Astrocyte (in vitro differentiated cells and primary cell): ENCODE measurements at regions not wholly inside any gene's neighbourhood (a gene's known extent, or its start where the extent isn't known, plus 50 kb on each side); places are given as distances from the start of the nearest gene placed in this dataset.

ENCODE experiments used
- DNase-seq: peaks from one replicate; pipeline ENCODE4 v3.0.0-alpha.2; 2010; ENCODE audit warnings: low read depth
- FAIRE-seq: peaks from 2 replicates; lab custom pipeline; 2011; peaks lifted over from hg19 to GRCh38; lab: Jason Lieb, UNC
- H2AFZ ChIP-seq: 2 replicates; pipeline ENCODE4 v1.6.0; 2012; ENCODE audit warnings: low read depth, low read length, inconsistent platforms
- H3K27ac ChIP-seq: 2 replicates; pipeline ENCODE4 v1.5.1; 2011; ENCODE audit warnings: low read depth, low read length, inconsistent platforms
- H3K27me3 ChIP-seq: 2 replicates; pipeline ENCODE4 v1.6.0; 2011; ENCODE audit warnings: low read length, inconsistent platforms; ENCODE audit not compliant: insufficient read depth
- H3K36me3 ChIP-seq: 2 replicates; pipeline ENCODE4 v1.5.1; 2011; ENCODE audit warnings: low read length, inconsistent platforms; ENCODE audit not compliant: insufficient read depth
- H3K4me1 ChIP-seq: 2 replicates; pipeline ENCODE4 v1.5.1; 2011; ENCODE audit warnings: low read length, inconsistent platforms; ENCODE audit not compliant: insufficient read depth
- H3K4me2 ChIP-seq: 2 replicates; pipeline ENCODE4 v1.6.0; 2012; ENCODE audit warnings: low read length, inconsistent platforms
- H3K4me3 ChIP-seq: 2 replicates; pipeline ENCODE4 v1.5.1; 2011; ENCODE audit warnings: low read depth, mild to moderate bottlenecking, low read length, inconsistent platforms; ENCODE audit not compliant: insufficient read depth
- H3K79me2 ChIP-seq: 2 replicates; pipeline ENCODE4 v1.6.0; 2012; ENCODE audit warnings: mild to moderate bottlenecking, low read length, inconsistent platforms; ENCODE audit not compliant: insufficient read depth
- H3K9ac ChIP-seq: 2 replicates; pipeline ENCODE4 v1.6.0; 2012; ENCODE audit warnings: mild to moderate bottlenecking, low read length, inconsistent platforms
- H3K9me3 ChIP-seq: 2 replicates; pipeline ENCODE4 v1.5.1; 2012; ENCODE audit warnings: low read depth, mild to moderate bottlenecking, low read length, inconsistent platforms; ENCODE audit not compliant: insufficient read depth
- H4K20me1 ChIP-seq: 2 replicates; pipeline ENCODE4 v1.6.0; 2012; ENCODE audit warnings: low read length, inconsistent platforms; ENCODE audit not compliant: insufficient read depth
- H3K27ac Mint-ChIP-seq: one replicate; pipeline ENCODE4 v1.8.0; 2021; ENCODE audit warnings: mild to moderate bottlenecking, mixed read lengths; ENCODE audit not compliant: unreplicated experiment
- H3K27me3 Mint-ChIP-seq: one replicate; pipeline ENCODE4 v1.8.0; 2021; ENCODE audit warnings: low read depth, mixed read lengths; ENCODE audit not compliant: unreplicated experiment
- H3K36me3 Mint-ChIP-seq: one replicate; pipeline ENCODE4 v1.8.0; 2021; ENCODE audit warnings: low read depth, mixed read lengths; ENCODE audit not compliant: unreplicated experiment
- H3K4me1 Mint-ChIP-seq: one replicate; pipeline ENCODE4 v1.8.0; 2021; ENCODE audit warnings: low read depth, mixed read lengths; ENCODE audit not compliant: unreplicated experiment
- H3K4me3 Mint-ChIP-seq: one replicate; pipeline ENCODE4 v1.8.0; 2021; ENCODE audit warnings: mild to moderate bottlenecking, moderate library complexity, mixed read lengths; ENCODE audit not compliant: unreplicated experiment
- H3K9me3 Mint-ChIP-seq: one replicate; pipeline ENCODE4 v1.8.0; 2021; ENCODE audit warnings: mild to moderate bottlenecking, mixed read lengths; ENCODE audit not compliant: unreplicated experiment
- EZH2 ChIP-seq: IDR thresholded peaks from 2 replicates; pipeline ENCODE4 v1.6.1; 2012; ENCODE audit warnings: mild to moderate bottlenecking, low read length, inconsistent platforms; ENCODE audit not compliant: insufficient read depth
- TF ChIP-seq, protein P1 (sequence below): IDR thresholded peaks from 2 replicates; pipeline ENCODE4 v1.5.1; 2011; ENCODE audit warnings: low read depth, mild to moderate bottlenecking, inconsistent platforms, low read length, moderate library complexity; ENCODE audit not compliant: insufficient read depth

DNA sequence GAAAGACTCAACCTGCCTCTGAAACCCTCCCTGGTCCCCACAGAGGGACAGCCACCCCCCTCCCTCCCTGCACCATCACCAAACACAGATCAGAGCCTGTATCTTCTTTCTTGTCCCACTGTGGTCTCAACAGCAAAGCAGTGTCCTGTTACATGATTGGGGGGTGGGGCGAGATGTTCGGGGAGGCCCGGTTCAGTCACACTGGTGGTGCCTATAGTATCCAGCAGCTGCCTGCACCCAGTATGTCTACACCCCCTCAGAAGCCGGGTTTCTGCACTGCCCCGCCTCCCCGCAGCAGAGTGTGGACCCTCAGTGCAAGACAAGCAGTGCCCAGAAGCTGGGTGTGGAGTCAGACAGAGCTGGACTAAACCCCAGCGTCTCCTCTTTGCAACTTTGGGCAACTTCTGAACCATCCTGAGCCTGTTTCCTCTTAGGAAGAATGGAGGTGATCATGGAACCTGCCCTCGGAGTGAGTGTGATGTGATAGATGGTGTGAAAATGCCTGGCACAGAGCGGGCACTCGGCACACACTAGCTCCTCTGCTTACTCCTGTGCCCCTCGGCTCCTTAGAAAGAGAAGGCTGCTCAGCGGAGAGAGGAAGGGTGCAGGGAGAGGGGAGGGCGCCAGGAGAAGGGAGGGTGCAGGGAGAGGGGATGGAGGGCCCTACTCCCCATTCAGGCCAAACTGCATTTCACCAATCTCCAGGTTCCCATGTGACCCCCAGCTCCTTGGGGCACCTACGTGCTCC lies 84.0 kb upstream of the TNRC6C start:
- Histone ChIP-seq H3K9ac (no peak overlapping the region), H3K4me1 (peaks cover 15% of the 10 kb centered on the region), H3K4me2 (peak overlapping the region; percentile 56), H3K27ac (no peak overlapping the region), H3K79me2 (no peaks in the 10 kb centered on the region), H3K36me3 (no peaks in the 10 kb centered on the region), H3K27me3 (peaks cover 39% of the 10 kb centered on the region), H3K9me3 (peaks cover 22% of the 10 kb centered on the region), H2AFZ (no peak overlapping the region), H4K20me1 (peaks cover 4% of the 10 kb centered on the region), H3K4me3 (no peak overlapping the region)
- TF ChIP-seq, protein P1, sequence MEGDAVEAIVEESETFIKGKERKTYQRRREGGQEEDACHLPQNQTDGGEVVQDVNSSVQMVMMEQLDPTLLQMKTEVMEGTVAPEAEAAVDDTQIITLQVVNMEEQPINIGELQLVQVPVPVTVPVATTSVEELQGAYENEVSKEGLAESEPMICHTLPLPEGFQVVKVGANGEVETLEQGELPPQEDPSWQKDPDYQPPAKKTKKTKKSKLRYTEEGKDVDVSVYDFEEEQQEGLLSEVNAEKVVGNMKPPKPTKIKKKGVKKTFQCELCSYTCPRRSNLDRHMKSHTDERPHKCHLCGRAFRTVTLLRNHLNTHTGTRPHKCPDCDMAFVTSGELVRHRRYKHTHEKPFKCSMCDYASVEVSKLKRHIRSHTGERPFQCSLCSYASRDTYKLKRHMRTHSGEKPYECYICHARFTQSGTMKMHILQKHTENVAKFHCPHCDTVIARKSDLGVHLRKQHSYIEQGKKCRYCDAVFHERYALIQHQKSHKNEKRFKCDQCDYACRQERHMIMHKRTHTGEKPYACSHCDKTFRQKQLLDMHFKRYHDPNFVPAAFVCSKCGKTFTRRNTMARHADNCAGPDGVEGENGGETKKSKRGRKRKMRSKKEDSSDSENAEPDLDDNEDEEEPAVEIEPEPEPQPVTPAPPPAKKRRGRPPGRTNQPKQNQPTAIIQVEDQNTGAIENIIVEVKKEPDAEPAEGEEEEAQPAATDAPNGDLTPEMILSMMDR, result no peak
- Mint-ChIP-seq H3K27ac (peak overlapping the region; percentile 80), H3K4me3 (peak overlapping the region; percentile 75), H3K36me3 (peaks cover 3% of the 10 kb centered on the region), H3K9me3 (peaks cover 18% of the 10 kb centered on the region), H3K4me1 (peaks cover 13% of the 10 kb centered on the region), H3K27me3 (peaks cover 57% of the 10 kb centered on the region)
- no peak for DNase-seq
- no peak for FAIRE-seq

DNA sequence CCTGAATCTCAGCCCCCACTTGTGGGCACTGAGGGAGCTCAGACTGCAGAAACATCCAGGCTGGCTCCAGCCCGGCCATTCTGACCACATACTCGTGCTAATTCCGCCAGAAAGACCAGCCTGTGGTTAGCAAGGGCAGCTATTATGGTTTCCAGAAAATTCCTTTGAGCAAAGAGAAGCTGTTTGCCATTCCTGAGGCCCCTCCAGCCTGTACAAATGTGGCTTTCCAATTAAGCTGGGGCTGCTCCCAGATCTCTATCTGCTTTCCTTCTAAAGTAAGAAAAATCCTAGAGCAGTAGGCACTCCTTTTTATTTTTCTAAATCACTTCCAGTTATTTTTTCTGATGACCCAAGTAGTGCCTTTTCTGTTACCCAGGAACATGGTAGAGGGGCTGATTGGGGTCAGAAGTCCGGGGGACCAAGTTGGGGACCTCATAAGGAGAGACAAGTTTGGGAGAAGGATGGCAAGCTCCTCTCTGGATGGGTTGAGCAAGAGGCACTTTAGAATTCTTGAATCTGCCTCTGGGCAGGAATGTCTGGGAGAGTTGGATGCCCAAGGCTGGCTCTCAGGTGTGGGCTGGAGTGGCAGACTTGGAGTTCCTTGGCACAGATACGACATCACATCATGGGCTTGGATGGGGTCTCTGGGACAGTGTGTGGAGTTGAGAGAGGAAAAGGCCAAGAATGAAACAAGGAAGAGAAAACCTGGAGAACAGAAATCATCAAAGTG lies 83.3 kb upstream of the TNRC6C start:
- peaks cover 4% of the 10 kb centered on the region for H4K20me1 ChIP-seq
- Mint-ChIP-seq H3K4me1 (peaks cover 13% of the 10 kb centered on the region), H3K9me3 (peaks cover 18% of the 10 kb centered on the region), H3K4me3 (peak overlapping the region; percentile 27), H3K27ac (peak overlapping the region; percentile 93), H3K27me3 (peaks cover 50% of the 10 kb centered on the region), H3K36me3 (peaks cover 3% of the 10 kb centered on the region)
- TF ChIP-seq, protein P1, result no peak
- no peak for TF ChIP-seq EZH2
- H3K27ac ChIP-seq, result no peak overlapping the region
- peaks cover 22% of the 10 kb centered on the region for H3K9me3 ChIP-seq
- no peaks in the 10 kb centered on the region for H3K36me3 ChIP-seq
- H3K9ac ChIP-seq, result no peak overlapping the region
- peaks cover 39% of the 10 kb centered on the region for H3K27me3 ChIP-seq
- no peaks in the 10 kb centered on the region for H3K79me2 ChIP-seq
- peaks cover 15% of the 10 kb centered on the region for H3K4me1 ChIP-seq
- no peak overlapping the region for H3K4me3 ChIP-seq
- H3K4me2 ChIP-seq, result peak overlapping the region; percentile 56
- FAIRE-seq (peak; percentile 23), DNase-seq (peak; percentile 93)
- H2AFZ ChIP-seq, result no peak overlapping the region
